SHP77 treated with DMSO at 0.1 percent for 48 hours (cell line): ENCODE measurements at regions not wholly inside any gene's neighbourhood (a gene's known extent, or its start where the extent isn't known, plus 50 kb on each side); places are given as distances from the start of the nearest gene placed in this dataset.

Source experiments
- DNase-seq: peaks from one replicate; lab custom pipeline; 2025; lab: John Stamatoyannopoulos, UW

GRCh38 chr1:228920831-228921230 lies 185.6 kb downstream of the RHOU start:
- DNase-seq = no peak

- DNase-seq = no peak
Measured at GRCh38 chr1:228921481-228921880, 186.2 kb downstream of the RHOU start.

GRCh38 chr1:228922722-228923376 lies 187.6 kb downstream of the RHOU start:
- no peak for DNase-seq

GRCh38 chr1:228923973-228924686 lies 188.9 kb downstream of the RHOU start:
- no peak for DNase-seq

- DNase-seq = no peak
Measured at GRCh38 chr1:228925691-228926090, 190.4 kb downstream of the RHOU start.

- no peak for DNase-seq
Measured at GRCh38 chr1:228927421-228927820, 192.1 kb downstream of the RHOU start.

GRCh38 chr1:228927946-228928898 lies 192.9 kb downstream of the RHOU start:
- no peak for DNase-seq

GRCh38 chr1:228929476-228930027 lies 194.3 kb downstream of the RHOU start:
- DNase-seq = no peak

- DNase-seq = no peak
Measured at GRCh38 chr1:228930479-228930957, 195.2 kb downstream of the RHOU start.

GRCh38 chr1:228933753-228934152 lies 198.5 kb downstream of the RHOU start:
- DNase-seq = no peak

GRCh38 chr1:228935198-228935663 lies 200.0 kb downstream of the RHOU start:
- DNase-seq = no peak

- no peak for DNase-seq
Measured at GRCh38 chr1:228935855-228936727, 200.8 kb downstream of the RHOU start.

- no peak for DNase-seq
Measured at GRCh38 chr1:228936881-228937280, 201.6 kb downstream of the RHOU start.

- DNase-seq = no peak
Measured at GRCh38 chr1:228937351-228937750, 202.1 kb downstream of the RHOU start.

GRCh38 chr1:228937851-228938536 lies 202.7 kb downstream of the RHOU start:
- no peak for DNase-seq

GRCh38 chr1:228938537-228938901 lies 203.2 kb downstream of the RHOU start:
- DNase-seq = no peak

GRCh38 chr1:228939001-228939691 lies 203.9 kb downstream of the RHOU start:
- no peak for DNase-seq

GRCh38 chr1:228939881-228940392 lies 204.7 kb downstream of the RHOU start:
- DNase-seq = no peak

- no peak for DNase-seq
Measured at GRCh38 chr1:228940526-228940925, 205.2 kb downstream of the RHOU start.

- no peak for DNase-seq
Measured at GRCh38 chr1:228940926-228941325, 205.6 kb downstream of the RHOU start.
